CD4-positive, alpha-beta T cell treated with Interleukin-1 beta for 1 hour (primary cell): ENCODE measurements at regions not wholly inside any gene's neighbourhood (a gene's known extent, or its start where the extent isn't known, plus 50 kb on each side); places are given as distances from the start of the nearest gene placed in this dataset.
"Not testable (repeated sequence)": the region's sequence is repeated elsewhere in the genome, so short reads cannot be mapped to it uniquely, and the experiment has no call there.

Experiments used
- DNase-seq, 2 donors: peaks; one replicate each; pipeline ENCODE4 v3.0.0-alpha.2; 2020 to 2022

DNA sequence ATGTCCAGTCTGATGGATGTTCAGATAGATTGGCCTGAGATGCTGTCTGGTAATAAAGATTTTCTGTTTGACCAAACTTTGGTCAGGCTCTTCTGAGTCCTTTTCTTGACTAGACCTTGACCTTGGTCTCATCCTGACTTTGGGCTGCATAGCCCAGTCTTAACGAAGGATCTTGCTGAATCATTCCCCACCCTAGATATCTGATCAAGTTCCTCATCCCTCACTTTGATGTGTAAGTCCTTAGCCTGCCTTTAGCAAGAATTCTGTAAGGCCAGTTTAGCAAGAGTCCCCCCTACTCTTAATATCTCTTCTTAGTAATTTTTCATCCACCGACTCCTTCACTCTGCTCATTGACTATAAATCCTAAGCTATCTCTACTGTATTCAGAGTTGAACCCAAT is 244.4 kb upstream of the JADE1 start:
- no peak for DNase-seq

DNA sequence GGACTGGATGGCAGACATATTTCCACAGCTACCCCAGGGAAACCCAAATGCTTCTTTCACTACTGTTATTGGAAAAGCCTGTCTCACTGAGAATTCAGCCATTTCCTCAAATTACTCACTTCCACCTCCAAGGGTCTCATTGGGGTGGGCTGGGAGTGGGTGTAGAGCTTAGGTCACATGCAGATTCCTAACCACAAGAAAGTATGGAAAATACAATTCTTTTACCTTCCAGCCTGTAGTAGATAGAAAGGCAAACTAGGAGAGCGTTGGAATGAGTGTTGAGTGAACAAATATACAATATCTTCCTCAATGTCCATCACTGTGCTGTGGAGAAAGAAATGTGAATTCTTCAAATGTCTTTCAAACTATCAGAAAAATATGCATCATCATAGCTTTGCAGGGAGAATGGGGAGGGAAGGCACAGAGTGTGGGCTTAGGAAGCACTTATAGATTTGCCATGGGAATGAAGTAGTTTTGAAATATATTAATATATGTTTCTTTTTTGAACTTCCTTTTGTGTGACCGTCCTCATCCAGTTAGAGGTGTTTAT is 245.3 kb upstream of the JADE1 start:
- no peak for DNase-seq

DNA sequence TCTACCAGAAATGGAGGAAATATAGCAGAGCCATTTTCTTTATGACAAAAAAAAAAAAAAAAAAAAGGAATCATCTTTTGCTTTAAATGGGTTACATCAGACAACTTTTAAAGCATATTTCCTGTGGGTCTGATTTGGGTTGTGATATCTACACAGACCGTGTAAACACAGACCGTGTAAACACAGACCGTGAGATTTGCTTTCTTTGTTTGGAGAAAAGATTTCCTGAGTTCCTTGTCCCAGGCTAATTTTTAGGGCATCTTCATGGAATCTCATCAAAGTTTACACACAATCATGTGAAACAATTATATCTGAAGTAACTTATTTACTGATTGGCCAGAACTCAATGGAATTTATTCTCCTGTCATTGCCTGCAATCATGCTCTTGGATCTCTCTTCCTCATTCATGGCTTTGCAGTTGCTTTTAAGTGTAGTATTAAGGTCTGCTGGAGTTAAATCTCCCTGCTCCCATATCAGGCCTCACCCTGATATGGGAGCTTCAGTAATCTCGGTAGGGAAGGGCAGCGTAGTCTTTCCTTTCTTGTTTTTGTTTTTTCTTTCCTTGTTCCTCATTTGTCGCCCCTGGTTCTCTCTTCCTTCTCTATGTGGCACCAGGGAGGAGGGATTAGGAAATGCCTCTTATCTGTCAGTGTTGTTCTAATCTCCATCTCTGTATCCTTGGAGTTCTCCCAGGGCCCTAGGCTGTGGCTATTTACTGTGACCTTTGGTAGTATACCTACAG is 248.6 kb upstream of the JADE1 start:
- DNase-seq: no peak

DNA sequence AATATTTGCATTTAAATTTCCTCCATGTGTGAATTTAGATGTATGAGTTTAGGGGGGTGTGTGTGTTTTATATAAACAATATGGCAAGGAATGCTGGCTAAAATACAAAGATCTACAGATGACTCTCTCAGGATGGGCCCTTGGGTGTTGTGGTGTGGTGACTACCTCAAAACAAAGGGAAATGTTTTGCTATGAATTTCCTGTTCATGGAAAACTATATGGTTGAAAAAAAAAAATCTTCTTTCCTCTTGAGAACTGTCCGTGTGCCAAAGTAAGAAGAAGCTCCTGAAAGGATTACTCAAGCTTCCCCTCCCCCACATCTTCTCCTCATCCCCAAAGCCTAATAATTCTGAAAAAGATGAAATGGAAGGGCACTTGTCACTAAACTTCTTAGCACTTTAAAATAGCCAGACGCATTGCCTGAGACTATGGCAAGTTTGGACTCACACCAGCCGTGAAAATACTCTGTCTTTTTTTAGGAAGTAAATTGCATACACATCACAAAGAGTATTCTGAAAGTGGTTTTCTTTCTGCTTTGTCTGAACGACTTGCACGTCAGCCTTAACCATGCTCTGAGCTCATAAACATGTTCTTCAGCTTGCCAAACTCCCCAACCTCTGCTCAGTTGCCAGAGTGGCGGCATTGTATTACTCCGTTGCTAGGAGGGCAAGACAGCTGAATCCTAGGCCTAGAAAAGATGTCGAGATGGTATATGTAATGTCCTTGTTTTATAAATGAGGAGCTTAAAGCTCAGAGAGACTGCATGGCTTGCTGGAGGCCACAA is 250.4 kb upstream of the JADE1 start:
- DNase-seq: no peak

DNA sequence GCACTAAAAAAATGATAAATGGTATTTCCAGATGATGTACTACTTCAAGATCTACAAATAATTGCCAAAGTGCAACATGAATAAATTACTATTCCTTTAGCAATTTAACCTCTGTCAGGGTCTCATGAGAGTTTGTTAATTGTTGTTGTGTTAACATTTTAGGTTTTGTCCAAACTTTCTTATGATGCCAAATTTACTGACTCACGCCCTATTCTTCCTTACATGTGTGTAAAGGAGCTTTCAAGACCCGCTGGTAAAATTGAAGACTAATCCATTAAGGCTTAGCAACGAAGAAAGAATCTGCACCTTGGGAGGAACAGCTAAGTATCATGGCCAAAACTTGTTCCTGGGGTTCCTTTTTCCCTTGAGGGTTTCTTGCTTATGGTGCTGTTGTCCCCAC is 252.7 kb upstream of the JADE1 start:
- no peak for DNase-seq

DNA sequence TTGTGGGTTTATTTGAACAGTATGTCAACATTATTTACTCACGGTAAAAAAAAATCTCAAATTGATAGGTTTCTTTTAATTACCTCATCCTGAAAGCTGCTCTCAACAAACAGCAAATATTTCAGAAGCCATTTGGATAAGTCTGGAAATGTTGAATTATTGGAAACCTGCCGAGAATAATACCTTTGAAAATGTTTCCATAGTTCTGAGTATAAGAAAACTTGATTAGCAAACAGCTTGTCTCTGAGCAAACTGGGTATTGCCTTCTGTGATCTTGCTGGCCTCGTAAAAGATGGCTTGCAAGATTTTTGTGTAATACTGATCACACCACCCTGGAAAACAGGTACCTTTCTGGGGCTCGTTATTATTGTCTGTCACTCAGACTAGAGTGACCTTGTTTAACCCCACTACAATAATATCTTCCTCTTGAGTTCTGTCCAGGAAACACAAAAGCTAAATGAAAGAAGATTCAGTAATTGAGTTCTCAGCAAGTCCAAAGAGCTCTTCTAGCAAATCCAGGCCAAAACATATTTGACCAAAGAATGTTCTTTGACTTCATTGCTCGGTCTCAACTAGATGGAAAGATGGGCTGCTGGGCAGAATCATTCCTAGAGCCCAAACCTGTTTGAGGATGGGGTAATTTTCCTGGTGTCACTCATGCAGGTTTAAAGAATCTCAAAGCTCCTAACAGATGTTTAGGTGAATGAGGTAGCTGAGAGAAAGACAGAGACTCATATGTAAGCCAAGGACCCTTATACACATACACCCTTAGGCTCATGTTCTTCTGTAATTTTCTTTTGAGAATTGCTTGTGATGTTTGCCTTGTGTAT is 255.6 kb upstream of the JADE1 start:
- no peak for DNase-seq

DNA sequence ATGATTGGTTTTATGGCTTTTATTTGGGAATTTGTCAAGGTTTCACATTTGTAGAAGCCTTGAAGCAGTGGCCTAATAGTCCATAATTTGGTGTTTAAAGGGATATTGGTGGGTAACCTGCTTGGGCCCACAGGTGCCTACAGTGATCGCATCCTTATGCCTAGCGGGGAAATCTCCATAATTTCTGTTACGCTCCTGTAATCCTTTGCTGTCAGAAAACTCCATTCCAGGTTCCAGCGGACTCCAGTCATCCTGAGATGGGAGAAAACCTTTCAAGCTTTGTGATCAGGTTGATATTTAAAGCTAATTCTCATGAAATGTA is 257.0 kb upstream of the JADE1 start:
- DNase-seq: no peak

DNA sequence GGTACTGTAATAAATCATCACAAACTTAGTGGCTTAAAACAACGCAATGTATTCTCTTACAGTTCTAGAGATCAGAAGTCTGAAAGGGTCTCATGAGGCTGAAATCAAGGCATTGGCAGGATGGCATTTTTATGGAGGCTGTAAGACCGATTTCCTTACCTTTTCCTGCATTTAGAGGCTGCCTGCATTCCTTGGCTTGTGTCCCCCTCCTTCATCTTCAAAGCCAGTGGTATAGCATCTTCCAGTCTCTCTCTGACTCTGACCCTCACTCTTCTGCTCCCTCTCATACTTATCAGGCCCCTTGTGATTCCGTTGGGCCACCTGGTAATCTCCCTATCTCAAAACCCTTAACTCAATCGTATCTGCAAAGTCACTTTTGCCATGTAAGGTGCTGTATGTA is 258.2 kb upstream of the JADE1 start:
- DNase-seq: no peak

DNA sequence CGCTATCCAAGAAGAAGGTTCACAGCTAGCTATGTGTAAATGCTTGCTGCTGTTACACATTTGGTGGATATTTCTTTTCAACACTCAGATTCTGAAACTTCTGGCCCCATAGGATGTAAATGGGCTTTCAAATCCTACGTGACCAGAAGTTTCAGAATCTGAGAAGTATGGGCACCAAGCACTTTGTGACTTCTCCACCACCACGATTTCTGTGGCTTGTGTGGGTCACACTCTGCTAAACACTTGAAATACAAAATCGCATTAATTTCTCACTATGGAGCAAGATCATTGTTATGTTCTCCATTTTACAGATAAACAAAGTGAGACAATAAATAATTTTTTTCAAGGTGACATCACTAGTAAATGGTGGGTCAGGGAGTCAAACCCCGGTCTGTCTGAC is 259.4 kb upstream of the JADE1 start:
- no peak for DNase-seq

DNA sequence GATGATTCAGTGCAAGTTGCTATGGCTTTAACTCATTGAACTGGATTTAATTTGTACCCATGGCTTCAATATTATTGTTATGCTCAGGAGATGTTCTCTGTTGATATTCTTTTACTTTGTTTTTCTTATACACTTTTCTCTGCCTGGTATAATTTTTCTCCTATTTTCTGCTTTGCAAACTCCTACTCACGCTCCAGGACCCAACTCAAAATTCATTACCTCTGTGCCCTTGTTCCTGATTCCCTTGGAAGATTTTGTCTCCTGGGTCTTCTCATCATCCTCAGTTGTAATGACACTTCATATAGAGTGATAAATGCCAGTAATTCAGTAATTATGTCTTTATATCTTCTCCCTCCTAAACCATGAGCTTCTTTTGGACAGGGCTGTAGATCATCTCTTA is 259.9 kb upstream of the JADE1 start:
- DNase-seq: no peak

DNA sequence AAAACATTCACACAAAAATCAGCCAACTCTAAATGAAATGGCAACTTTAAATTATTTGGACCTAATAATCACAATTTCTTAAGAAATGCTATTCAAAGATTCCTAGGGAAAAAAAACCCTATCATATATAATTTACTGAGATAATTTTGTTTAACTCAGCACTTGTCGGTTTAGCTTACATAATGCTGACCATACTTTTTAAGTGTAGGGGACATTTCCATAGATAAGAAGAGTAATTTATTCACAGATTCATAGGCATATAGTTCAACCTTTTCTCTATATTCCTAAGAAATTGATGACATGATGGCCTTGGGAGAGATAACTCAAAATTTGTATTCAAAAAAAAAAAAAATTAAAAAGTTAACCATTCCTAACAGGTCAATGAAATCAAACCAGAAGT is 260.8 kb upstream of the PGRMC2 start:
- no peak for DNase-seq

DNA sequence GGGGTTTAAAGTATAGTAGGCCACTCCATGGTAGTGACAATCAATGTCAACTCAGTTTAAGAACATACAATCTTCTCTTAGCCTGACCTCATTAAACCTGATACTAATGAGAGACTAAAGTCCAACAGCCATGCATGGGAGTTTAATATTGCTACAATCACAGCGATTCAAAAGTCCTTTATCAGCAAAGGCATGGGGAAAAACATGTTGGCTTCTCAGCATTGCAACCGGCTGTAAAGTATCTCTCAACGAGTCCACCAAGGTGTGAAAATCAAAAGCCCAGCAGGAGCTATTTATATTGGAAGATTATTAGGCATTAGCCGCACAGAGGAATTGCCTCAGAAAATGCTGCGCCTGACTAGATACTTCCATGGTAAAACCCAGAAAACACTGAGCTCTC is 256.7 kb upstream of the PGRMC2 start:
- DNase-seq: no peak

DNA sequence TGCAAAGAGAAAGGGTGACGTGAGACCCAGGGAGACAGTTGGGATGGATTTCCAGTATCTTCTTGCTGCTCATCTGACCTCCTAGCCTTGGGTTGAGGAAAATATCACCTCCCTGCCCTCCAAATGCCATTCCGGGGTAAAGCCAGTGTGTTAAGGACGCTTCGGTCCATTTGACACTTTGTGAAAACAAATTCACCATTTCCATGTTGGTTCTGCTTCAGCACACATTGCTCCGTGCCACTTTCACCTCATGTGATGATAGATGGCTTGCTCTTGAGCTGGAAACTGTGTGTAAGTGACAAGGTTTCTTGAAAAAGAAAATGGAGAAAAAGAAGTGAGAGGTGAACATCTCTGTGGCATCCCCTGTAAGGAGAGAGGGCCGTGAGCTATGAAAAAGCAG is 256.1 kb upstream of the PGRMC2 start:
- DNase-seq: no peak

DNA sequence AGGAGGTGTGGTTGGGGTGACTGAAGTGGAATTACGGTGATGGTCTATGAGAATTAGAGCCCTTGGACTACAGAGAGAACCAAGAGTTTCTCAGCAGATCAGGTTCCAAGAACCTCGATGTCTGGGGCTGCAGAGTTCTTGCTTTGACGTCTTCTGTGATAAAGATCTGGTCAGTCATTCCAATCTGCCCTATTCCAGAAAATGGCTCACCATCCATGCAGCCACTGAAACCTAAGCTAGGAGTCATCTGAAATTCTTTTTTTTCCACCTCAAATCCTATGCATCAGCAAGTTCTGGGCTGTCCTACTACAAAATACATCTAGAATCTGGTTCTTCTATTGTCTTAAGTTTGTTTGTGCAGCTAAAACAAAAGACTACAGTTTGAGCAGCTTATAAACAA is 254.4 kb upstream of the PGRMC2 start:
- no peak for DNase-seq

DNA sequence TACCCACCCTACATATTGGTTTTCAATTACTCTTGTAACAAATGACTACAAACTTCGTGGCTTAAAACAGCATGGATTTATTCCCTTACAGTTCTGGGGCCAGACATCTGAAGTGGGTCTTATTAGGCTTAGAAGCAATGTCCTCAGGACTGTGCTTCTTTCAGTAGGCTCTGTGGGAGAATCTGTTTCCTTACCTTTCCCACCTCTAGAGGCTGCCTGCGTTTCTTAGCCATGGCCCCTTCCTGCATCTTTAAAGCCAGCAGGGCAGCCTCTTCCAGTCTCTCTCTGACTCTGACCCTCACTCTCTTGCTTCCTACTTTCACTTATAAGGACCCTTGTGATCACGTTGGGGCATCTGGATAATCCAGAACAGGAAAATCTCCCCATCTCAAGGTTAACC is 252.5 kb upstream of the PGRMC2 start:
- DNase-seq: no peak

DNA sequence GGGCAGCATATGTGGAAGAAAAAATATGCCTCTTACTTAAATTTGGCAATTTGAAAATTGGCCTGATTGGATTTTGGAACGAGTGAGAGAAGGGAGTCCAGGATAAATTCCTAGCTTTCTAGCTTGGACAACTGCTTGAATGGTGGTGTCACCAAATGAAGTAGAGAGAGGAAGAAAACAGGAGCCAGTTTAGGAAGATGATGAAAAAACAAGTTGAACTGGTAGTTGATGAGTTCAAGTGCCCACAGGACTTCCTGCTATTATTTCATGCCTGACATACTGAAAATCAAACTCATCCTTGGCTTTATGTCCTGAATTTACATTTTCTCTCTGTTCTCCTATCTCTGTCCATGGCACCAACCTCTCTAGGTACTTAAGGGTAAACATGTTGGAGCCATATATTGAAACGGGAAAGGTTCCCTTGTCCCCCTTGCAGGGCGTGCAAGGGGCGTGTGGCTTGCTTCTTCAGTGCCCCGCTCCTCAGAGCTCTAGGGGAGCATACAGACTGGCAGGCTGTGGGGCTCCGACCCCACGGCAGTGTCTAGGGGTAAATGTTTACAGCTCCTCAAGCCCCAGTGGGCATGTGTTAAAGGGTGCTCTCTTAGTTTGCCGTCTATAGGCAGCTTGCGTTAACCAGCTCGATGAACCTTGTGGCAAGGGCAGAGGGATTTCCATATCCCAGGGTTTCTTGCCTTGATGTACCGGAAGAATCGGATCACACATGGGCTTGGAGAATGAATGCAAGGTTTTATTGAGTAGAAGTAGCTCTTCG is 250.7 kb upstream of the PGRMC2 start:
- no peak for DNase-seq

DNA sequence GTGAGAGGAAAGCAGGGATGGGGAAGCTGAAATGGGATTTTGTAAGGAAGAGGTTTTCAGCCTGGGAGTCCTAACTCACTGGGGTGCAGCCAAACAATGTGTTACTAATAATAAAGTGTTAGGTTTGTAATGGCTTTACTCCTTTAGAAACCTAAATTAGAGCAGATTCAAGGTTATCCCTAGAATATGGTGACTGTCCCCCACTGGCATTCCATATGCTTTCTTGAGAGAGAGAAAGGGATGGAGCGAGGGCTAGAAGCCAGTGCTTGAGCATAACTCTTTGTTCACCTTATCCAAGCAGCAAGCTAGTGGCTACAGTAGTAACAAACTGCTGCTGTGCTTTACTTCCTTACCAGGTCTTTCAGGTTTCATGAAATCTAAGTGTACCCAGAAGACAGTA is 249.1 kb upstream of the PGRMC2 start:
- DNase-seq: no peak

DNA sequence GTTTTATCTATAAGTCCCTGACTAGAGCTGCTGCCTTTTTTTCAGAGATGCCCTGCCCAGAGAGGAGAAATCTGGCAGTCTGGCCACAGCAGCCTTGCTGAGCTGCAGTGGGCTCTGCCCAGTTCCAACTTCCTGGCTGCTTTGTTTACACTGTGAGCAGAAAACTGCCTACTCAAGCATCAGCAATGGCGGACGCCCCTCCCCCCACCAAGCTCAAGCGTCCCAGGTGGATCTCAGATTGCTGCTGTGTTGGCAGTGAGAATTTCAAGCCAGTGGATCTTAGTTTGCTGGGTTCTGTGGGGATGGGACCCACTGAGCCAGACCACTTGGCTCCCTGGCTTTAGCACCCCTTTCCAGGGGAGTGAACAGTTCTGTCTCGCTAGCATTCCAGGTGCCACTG is 247.9 kb upstream of the PGRMC2 start:
- not testable (repeated sequence) for DNase-seq

DNA sequence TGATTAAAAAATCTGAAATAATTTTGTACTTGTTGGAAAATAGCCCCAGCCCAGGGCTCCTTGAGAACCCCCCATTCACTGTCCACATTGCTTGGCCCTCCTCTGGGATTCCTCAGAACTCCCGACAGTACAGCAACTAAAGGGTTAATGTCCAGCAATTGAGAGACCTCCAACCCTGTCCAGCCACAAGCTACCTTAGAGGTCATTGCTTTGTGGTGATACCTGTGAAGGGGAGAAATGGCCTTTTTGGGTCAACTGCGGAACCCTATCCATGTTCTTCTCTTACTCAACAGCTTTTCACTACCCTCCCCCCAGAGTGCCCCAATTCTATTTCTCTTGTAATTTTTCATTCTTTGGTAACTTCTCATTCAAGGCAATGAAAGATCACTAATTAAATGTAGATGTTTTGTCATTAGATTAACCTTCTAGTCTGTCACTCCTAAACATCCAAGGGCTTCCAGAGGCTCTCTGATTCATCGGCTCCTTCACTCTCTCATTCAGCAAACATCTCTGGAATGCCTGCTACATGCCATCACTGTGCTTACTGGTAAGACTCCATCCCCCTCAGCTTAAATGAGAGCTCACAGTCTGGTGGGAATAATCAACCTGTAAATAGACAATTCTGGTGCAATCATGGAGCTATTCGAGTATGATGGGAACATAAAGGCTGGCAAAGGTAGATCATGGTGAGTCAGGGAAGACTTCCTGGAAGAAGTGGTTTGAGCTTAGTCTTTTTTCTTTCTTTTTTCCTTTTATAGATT is 241.4 kb upstream of the PGRMC2 start:
- no peak for DNase-seq

DNA sequence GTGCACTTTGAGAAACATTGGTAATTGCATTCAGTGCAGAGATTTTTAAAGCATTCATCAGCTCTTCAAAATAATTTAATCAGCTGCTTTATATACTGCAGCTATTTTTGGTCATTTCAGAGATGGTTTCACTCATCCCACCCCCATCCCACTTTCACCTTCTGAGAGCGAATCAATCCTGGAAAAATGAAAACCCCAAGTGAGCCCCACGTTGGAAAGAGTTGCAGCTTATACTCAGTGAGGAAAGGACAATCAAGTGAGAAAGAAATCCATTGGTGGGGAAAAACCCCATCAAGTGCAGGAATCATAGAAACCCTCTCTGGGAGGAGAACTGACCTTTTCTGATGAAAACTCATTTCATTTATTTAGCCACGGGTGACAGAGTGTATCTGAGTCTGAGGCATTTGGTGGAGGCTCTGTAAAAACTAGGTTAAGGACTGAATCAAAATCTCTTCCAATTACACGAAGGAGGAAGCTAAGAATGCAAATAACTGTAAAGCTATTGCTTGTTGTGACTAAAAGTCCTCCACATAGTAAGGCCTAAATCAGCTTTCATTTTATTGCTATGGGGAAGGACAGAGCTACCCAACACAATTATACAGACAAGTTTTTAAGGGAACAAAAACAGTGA is 240.4 kb upstream of the PGRMC2 start:
- no peak for DNase-seq

DNA sequence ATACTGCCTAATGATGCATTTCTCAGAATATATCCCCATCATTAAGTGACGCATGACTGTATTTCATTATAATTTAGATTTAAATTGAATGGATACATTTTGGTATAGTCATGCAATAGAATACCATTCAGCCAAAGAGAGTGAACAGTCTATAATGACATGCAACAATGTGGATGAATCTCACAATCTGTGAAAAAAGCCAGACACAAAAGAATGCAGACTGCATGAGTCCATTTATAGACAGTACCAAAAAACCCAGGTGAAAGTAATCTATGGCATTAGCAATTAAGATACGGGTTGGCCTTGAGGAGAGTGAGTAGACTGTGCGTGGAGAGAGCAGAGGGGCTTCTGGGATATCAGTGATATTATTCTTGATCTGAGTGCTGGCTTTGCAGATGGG is 239.7 kb upstream of the PGRMC2 start:
- DNase-seq: no peak
